Stimulated activated CD8-positive, alpha-beta memory T cell treated with anti-CD3 and anti-CD28 coated beads, Interleukin-15, amount 100 ng/mL, for 1 hour (primary cell): ENCODE measurements at regions not wholly inside any gene's neighbourhood (a gene's known extent, or its start where the extent isn't known, plus 50 kb on each side); places are given as distances from the start of the nearest gene placed in this dataset.
"Not testable (repeated sequence)": the region's sequence is repeated elsewhere in the genome, so short reads cannot be mapped to it uniquely, and the experiment has no call there.

ENCODE experiments used
- DNase-seq: peaks from one replicate; pipeline ENCODE4 v3.0.0-alpha.2; 2020; ENCODE audit warnings: low read depth

DNA sequence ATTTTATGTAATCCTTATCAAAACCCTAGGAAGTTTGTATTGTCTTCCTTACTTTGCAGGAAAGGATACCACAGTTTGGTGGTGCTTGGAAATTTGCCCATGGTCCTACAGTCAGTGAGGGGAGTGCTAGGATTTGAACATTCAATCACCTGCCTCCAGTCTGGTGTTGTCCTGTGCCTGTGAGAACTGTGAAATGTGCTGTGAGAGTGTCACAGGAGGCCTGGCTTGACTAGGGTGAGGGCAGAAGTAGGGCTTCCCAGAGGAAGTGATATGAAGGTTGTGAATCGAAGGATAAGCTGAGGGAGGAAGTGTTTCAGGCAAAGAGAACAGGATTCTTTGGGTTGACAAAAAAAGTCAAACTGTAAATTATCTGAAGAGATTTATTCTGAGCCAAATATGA, 424.4 kb downstream of the TMEM135 start:
- no peak for DNase-seq

DNA sequence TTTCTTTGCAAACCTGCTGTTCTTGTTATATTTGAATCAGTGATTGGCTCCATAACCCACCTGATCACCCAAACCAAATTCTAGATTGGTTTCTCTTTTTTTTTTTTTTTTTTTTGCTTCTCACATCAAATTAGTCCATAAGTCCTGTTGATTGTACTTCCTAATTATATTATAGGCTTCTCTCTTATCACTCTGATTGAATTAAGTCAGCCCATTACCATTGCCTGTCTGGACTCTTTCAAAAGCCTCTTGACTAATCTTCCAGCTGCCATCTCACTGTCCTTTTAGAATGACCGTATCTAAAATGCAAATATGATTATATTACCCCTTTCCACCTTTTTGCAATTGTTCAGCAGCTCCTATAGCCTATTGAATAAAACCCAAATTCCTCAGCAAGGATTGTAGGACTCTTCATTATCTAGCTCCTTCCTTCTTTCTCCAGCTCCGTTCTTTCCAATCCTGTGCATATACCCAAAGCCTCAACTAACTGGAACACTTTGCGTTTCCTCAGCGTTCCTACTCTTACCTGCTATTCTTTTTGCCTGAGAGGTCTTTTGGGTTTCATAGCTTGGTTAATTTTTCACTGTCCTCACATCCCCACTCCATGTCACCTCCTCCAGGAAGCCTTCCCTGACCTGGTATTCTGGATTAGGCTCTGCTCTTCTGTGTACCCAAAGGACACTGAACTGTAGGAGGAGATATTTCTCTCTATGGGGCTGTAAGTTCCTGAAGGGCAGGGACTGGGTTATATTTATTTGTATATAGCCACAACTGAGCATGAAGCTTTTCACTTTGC, 423.3 kb downstream of the TMEM135 start:
- no peak for DNase-seq

DNA sequence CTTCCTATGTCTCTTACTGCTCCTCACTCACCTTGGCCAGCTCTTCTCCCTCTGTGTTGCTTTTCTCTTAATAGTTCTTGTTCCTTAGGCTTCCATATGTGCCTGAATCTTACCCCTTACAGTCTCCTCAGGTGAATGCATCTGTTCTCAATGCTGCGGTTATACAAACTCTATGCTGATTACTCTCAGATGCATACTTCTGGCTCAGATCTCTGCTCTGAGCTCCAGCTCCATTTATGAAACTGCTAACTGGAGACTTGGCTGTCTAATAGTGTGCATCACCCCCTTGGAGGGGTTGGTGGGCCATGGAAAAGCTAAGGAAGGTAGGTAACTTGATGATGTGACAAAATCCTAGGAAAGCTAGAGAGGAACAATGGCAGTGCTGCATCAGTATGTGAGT, 422.5 kb downstream of the TMEM135 start:
- no peak for DNase-seq

DNA sequence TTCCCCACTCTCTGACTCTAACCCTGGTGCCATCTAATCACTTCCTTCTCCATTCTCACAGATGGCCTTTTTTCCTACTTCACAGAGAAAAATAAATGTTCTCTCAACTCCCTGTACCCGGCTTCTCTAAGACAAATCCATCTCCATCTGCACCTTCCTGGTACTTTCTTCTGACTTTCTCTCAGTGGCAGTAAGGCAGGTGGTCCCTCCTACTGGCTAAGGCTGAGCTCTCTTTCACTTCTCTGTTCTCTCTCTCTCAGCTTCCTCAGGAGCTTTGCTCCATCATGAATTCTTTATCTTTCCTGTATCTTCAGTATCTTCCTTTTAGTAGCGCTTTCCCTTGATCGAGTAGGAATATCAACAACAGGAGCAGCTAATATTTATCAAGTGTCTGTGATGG, 421.6 kb downstream of the TMEM135 start:
- DNase-seq = no peak

DNA sequence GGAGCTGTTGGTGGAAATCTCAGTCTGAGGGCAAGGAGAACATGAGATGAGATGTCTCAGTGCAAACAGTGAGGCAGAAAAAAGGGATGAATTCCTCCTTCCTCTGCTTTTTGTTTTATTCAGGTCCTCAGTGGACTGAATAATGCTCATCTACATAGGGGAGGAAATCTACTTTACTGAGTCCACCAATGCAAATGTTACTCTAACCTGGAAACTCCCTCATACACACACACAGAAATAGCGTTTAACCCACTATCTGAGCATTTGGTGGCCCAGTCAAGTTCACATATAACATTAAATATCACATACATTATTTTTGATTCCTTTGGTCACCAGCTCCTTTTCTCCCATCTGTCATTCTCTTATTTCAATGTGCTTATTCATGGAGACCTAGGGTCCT, 418.8 kb downstream of the TMEM135 start:
- no peak for DNase-seq

DNA sequence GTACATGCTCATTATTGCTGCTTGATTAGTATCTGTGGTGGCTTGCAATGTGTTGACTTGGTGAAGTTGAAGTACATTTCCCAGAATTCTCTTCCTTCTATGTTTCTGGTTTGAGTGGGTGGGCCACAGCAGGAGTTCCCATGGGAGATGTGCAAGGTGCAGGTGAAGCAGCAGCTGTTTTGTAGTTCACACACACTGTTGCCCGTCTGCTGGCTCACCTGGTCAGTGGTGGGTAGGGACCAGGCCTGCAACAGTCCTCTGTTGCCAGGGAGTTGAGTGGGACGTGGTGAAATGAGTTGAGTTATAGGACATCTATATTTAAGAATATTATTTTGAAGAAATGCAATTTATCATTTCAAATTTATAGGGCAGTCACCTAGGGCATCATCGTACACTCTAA, 417.4 kb downstream of the TMEM135 start:
- no peak for DNase-seq

DNA sequence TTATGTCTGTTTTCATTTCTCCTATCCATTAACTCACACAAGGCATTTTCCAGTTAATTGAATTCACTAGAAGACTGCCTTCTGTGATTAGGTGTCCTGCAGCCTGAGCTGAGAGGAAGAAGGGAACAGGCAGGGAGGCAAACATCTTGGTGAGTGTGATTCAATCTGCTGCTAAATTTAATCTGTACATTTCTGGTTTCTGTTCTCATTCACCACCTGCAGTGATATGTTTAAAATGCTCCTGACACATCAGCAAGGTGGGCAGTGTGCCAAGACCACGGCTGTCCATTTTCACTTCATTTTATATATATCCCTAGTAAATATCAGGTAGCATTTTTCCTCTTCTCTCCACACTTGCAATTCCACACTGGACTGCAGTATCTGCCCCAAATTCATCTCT, 416.5 kb downstream of the TMEM135 start:
- no peak for DNase-seq

DNA sequence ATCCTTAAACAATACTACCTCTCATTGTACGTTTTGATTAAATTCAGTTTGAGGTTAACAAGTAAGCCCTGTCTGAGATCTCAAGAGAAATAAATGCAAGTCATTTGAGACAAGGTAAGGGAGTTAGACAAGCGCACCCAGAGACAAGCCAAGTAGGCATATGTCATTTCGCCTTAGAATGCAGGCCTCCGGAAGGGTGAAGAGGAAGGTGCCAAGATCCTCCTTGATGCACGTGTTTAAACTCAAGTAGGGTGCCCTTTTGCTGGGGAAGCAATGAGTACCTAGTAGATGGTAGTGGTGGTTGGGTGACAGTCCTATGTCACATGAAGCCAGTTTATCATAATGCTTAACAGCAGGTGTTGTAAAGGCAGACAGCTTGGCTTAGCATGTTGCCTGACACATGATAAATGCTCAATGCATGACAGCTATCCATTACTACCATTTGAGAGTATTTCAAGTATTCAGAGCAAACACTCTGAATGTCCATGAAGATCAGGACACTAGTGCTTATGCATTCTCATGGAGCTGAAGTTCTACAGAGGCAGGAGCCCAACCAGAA, 415.9 kb downstream of the TMEM135 start:
- DNase-seq = no peak

DNA sequence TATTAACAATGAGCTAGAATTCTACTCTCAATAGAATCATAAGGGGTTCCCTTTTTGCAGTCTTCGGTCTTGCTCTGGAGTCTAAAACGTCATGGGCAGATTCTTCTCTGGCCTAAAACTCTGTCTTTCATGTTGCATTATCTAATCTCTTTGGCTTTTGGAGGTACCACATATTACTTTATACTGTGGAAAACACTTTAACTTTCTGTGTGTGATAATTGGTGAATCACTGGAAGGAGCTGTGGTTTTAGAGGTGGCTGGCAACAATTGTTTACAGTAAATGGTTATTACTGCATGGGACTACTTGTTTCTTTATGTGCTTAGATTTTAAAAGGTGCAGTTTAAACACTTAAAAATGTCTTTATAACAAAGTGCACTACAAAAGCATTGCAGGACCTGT, 414.3 kb downstream of the TMEM135 start:
- not testable (repeated sequence) for DNase-seq

DNA sequence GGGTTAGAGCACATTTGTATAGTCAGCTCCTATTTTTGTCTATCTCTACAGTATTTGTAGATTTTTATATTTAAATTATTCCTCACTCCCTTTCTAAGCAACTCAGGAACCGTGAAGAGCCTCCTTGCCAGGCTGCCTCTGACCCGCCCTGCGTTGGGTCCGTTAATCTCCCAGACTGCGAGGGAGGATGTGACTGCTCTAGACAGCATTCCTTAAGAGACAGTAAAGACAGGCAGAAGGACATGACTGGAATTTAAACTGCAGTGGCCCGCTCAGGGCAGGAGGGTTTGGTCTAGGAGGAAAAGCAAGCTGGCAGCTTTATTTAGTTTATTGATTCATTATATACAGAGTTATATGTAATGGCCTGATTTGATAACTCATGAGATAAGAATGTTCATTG, 413.7 kb downstream of the TMEM135 start:
- no peak for DNase-seq

DNA sequence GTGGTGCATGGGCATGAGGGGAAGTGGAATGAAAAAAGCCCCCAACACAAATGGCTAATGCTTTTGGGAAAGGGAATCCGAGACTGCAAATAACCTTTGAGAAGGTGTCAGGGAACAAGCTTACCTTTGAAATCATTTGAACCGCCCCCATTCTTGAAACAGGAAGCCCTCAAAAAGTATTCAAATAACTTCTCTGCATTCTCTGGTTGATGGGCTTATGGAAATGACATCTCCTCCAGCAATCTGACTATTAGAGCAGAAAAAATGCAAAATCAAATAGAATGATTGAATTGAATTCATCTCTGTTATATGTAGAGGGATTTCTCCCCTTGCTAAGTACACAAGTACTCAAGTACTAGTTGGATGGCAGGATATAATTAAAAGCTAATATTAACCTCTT, 409.9 kb downstream of the TMEM135 start:
- no peak for DNase-seq

DNA sequence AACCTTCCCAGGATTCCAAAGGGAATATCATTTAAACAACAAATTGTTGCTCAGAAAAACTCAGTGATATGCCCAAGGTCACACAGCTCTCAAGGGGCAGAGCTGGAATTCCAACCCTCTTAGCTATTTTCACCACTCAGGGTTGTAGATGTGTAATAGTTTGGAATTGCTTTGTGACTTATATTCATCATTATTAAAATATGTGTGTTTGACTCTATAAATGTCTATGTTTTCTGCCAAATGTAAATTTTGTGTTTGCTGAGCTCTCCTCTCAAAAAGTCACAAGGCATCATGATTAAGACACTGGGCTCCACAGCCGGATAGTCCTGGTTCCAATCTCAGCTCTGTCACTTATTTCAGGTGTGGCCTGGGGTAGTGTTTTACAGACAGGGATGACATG, 407.3 kb downstream of the TMEM135 start:
- DNase-seq = no peak

DNA sequence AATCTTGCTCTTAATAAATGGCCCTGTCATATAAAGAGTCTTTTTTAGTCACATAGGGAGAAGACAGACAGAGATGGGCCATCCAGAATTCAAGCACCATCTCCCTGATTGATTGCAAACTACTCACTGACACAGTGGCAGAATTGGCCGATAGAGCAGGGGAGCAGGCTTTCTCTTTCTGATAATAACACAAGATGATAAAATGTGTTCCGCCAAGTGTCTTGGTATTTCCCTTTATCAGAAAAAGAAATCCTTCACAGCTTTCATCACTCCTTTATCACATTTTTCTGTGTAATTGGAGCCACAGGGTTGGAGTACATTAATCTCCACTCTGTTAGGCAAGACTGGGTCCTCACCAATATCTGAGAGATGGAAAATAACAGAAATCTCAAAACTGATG, 406.0 kb downstream of the TMEM135 start:
- DNase-seq = no peak

DNA sequence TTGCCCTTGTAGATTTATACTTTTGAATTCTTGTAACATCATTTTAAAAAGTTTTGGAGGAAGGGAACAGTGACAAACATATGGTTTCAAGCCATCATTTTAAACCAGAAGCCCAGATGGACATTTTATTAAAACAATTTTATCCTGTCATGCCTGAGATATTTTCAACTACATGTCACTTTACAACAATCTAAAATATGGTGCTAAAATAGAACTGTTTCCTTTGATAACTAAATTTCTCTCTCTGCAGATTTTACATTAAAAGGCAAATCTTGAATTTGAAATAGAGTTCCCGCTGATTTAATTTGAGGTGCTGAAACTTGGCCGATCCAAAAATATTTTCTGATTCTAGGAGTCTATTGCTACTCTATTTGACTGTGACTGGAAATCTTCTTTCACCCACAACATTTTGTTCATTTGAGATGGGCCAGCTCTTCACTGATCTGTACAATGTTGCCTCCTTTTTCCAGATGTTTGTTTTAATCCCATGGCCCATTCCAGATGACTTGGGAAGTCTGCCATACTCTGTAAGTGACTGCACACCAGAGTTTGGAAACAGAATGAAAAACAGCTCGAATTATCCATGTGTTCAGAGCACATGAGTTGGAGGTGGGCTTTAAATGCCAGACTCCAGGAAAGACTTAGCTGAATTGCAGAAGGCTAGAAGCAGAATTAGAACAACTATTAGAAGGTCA, 402.5 kb downstream of the TMEM135 start:
- no peak for DNase-seq

DNA sequence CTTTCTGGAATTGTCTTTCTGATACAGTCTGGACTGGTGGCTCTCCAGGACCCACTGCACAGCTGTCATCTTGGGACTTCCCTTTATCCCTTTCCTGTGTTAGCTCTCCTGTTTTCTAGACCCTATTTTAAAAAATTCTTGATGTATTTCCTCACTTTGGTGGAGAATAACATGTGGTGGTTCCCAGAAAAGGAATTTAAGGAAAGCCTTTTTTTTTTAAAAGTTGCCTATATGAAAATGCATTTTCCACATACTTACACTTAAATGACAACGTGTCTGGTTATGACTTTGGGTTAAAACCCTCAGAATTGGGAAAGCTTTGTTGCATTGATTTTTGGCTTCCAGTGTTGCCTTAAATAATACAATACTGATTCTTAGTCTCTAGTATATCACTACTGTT, 400.7 kb downstream of the TMEM135 start:
- no peak for DNase-seq

DNA sequence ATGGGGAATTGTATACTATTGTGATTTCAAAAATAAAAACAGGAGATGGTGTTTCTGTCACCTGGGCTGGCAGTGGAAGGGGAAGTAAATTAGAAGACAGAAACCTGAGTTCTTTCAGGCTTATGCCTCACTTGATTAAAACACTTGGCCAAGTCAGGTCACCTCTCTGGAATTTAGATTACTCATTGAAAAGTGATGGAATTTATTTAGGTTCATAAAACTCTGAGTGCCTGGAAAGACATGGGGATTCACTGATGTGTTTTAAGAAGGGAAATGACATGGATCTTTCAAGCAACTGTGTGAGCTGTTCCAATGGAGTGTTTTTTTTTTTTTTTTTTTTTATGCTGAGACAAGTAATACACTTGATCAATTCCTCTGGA, 400.1 kb downstream of the TMEM135 start:
- no peak for DNase-seq

DNA sequence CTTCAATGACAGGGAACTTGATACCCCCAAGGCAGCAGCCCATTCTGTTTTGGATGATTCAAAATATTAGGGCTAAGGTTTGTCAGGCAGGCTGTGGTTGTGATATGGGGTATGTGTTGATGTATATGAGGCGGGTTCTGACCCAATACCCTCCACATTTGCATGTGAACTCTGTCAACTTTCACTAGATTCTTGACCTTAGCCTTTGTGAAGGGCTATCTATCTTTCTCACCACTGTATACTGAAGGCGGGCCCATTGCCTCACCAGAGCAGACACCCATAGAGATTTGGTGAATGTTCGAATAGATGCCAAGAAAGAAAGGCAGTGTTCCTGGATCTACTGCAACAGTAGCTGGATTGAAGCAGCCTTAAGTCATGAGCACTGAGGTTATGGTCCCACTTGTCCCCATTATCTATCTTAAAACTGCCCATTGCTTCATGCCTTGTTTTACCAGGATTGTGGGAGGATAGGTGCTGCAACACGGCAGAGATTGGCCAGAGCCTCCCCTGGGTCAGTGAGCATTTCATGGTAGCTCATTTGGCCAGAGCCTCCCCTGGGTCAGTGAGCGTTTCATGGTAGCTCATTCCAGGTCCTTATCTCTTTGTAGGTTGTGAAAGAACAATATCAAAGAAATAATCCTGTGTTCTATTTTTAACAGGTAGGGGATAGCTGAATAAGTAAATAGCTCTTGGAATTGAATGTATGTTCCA, 399.6 kb downstream of the TMEM135 start:
- DNase-seq = no peak

DNA sequence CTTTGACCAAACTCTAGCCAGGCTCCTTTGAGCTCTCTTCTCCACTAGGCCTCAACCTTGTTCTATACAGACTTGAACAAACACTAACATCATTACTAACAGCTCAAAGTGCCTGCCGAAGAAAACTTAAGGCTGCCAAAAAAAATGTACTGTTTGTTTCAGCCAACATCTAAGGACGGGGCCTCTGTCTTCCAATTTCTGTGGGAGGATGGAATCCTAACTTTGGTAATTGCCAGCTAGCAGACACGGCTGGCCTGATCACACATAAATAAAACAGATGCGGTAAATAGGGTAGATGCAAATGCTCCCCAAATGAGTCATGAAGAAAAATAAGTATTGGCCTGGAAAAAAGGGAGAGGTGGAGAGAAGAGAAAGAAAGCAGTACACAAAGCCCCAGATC, 394.3 kb downstream of the TMEM135 start:
- DNase-seq = no peak

DNA sequence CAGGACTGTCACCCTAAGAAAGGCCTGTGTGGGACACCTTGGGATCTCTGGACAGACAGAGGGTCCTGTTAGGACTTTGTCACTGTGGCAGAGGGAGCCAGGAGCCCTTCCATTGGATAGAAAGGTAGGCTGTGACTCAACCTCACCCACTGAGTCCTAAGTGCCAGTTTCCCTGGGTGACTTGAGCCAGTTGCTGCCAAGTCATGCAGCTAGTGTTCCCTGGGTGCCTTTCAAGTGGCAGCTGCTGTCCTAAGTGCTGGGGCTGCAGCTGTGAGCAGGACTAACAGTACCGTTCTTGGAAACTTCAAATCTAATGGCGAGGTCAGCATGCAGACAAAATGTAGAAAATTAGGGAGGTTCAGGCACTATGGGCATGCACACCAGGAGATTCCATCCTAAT, 393.7 kb downstream of the TMEM135 start:
- DNase-seq = no peak

DNA sequence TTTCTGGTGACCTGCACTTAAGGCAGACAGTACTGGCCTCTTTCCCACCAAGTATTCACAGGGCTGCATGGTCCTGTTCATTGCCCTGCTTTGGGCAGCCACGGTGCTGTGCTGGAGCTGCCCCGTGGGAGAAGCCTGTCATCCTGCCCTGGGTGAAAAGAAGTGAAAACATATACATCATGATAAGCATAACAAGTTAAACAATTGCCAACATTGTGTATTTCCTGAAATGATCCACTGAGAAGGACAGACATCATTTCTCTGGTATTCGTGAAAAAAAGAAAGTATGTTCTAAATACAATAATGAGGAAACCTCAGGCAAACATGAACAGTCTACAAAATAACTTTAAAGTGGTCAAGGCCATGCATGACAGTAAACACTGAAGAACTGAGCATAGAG, 393.1 kb downstream of the TMEM135 start:
- no peak for DNase-seq

DNA sequence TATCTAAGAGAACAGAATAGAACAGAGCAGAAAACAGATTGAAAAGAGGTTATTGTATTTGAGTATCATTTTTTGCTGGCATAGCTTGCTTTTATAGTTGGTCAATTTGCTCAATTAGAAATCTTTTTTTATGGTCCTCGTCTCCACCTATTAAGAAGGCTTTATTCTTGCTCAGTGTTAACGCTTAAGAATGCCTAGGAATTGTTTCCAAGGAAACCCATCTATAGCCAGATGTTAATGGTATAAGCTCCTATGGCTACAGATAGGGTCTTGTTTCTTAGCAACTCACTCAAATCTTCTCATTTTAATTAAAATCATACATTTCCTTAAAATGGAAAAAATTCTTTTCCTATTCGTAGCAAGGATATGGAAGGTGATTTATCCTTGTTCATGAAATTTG, 392.3 kb downstream of the TMEM135 start:
- no peak for DNase-seq

DNA sequence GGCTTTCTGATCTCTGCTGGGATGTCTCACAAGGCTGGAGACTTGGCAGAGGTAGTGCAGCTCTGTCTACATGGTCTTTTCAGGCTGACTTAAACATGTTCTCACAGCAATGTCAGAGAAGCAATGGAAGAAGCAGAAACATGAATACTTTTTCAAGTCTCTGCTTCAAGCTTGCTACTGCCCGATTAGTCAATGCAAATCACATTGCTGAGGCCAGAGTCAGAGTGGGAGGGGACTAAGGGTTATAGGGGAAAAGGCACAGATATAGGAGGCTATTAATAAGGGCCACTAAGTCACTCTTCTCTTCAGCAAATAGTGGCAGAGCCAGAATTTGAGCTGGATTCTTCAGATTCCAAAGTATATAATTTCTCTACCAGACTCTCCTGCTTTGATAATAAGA, 390.5 kb downstream of the TMEM135 start:
- no peak for DNase-seq

DNA sequence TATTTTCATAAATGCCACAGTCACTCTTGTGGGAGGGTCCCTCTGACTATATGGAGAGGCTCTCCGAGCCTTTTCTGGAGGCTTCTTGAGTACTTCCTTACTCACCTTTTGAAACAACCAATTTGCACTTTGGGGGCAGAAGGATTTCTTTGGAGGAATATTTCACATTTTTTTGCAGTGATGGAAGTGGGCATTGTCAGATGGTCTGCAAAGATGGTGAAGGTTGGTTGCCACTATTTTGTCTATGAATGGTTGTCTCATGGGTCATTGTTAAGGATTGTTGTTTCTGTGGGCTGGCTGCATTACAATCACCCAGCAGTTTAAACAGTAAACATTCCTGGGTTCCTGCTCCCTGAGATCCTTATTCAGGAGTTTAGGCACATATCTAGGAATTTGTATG, 388.2 kb downstream of the TMEM135 start:
- no peak for DNase-seq
